Nephron (organoid): ENCODE measurements at regions not wholly inside any gene's neighbourhood (a gene's known extent, or its start where the extent isn't known, plus 50 kb on each side); places are given as distances from the start of the nearest gene placed in this dataset.

ENCODE experiments used
- H3K27ac Mint-ChIP-seq, 3 experiments: 2 replicates each; pipeline ENCODE4 v1.8.0; 2020; ENCODE audit warnings: mixed read lengths in 3 of 3, mild to moderate bottlenecking in 2 of 3, moderate library complexity in 1 of 3
- H3K27me3 Mint-ChIP-seq: 2 replicates; pipeline ENCODE4 v1.8.0; 2021; ENCODE audit warnings: low read depth, mild to moderate bottlenecking, moderate library complexity, mixed read lengths
- H3K36me3 Mint-ChIP-seq: 2 replicates; pipeline ENCODE4 v1.8.0; 2020; ENCODE audit warnings: low read depth, mixed read lengths
- H3K4me1 Mint-ChIP-seq: 2 replicates; pipeline ENCODE4 v1.8.0; 2020; ENCODE audit warnings: mixed read lengths
- H3K4me3 Mint-ChIP-seq, 3 experiments: 2 replicates each; pipeline ENCODE4 v1.8.0; 2020; ENCODE audit warnings: mild to moderate bottlenecking in 3 of 3, mixed read lengths in 3 of 3, moderate library complexity in 2 of 3
- H3K9me3 Mint-ChIP-seq: 2 replicates; pipeline ENCODE4 v1.8.0; 2020; ENCODE audit warnings: mixed read lengths
- CTCF ChIP-seq, 3 experiments: fragments of 200-600 bp; sonication (generic); IDR thresholded peaks; one replicate each; pipeline ENCODE4 v1.5.0; 2021; ENCODE audit warnings: antibody characterized with exemption in 3 of 3; ENCODE audit not compliant: unreplicated experiment in 3 of 3

DNA sequence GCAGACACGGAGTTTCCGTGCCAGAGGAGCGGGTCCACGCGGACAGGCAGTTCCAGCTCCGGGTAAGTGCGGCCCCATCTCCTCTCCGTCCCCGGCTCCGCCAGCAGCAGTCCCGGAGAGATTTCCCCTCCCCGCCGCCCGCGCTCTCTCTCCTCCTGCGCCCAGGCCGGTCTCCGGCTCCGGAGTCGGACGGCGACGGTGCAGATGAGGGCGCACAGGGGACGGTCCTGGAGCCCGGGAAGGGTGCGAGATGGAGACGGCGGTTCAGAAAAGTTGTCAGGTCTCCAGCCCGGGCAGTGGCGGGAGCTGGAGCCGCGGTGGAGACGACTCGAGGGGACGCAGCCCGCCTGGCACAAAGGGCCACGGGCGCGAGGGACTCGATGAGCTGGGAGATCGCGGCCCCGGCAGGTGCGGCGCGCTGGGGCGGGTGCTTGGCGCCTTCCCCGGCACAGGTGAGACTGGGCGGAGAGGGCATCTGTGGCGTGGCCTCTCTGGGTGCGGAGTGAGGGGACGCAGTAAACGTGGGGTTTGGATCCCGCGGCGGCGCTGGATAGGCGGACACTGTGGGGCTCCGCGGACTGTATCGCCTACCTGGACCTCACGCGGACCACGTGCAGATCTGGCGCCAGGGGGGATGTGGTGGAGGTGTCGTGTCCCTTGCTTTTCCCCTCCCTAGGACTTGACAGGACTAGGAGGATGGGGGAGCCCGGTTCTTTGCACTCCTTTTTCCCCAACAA lies 1540.3 kb upstream of the TMEM132C start:
- no peak for TF ChIP-seq CTCF (IDR thresholded peaks at IDR 0.05; ENCODE audit: unreplicated experiment in 3 of 3)
- Mint-ChIP-seq H3K36me3 (peaks cover 9% of the 10 kb centered on the region), H3K9me3 (peaks cover 21% of the 10 kb centered on the region), H3K4me3 (no peak overlapping the region), H3K4me1 (no peaks in the 10 kb centered on the region), H3K27me3 (peaks cover 89% of the 10 kb centered on the region), H3K27ac (no peak overlapping the region)

GRCh38 chr12:126727218-126728075 lies 1539.5 kb upstream of the TMEM132C start:
- Mint-ChIP-seq H3K9me3 (peaks cover 21% of the 10 kb centered on the region), H3K4me3 (no peak overlapping the region), H3K27ac (no peak overlapping the region), H3K36me3 (peaks cover 9% of the 10 kb centered on the region), H3K4me1 (no peaks in the 10 kb centered on the region), H3K27me3 (peaks cover 93% of the 10 kb centered on the region)
- no peak for TF ChIP-seq CTCF (IDR thresholded peaks at IDR 0.05; ENCODE audit: unreplicated experiment in 3 of 3)

- peaks cover 47% of the 10 kb centered on the region for H3K27me3 Mint-ChIP-seq
- no peaks in the 10 kb centered on the region for H3K36me3 Mint-ChIP-seq
- no peak for TF ChIP-seq CTCF (IDR thresholded peaks at IDR 0.05; ENCODE audit: unreplicated experiment in 3 of 3)
- H3K4me1 Mint-ChIP-seq = no peaks in the 10 kb centered on the region
- H3K9me3 Mint-ChIP-seq = no peaks in the 10 kb centered on the region
- no peak overlapping the region for H3K27ac Mint-ChIP-seq
- H3K4me3 Mint-ChIP-seq = no peak overlapping the region
These were observed 1532.7 kb upstream of the TMEM132C start for GRCh38 chr12:126734296-126734695.

- Mint-ChIP-seq H3K36me3 (no peaks in the 10 kb centered on the region), H3K9me3 (no peaks in the 10 kb centered on the region), H3K4me1 (no peaks in the 10 kb centered on the region), H3K4me3 (no peak overlapping the region), H3K27ac (no peak overlapping the region), H3K27me3 (peaks cover 42% of the 10 kb centered on the region)
- no peak for TF ChIP-seq CTCF (IDR thresholded peaks at IDR 0.05; ENCODE audit: unreplicated experiment in 3 of 3)
These were observed 1532.3 kb upstream of the TMEM132C start for GRCh38 chr12:126734710-126735109.

DNA sequence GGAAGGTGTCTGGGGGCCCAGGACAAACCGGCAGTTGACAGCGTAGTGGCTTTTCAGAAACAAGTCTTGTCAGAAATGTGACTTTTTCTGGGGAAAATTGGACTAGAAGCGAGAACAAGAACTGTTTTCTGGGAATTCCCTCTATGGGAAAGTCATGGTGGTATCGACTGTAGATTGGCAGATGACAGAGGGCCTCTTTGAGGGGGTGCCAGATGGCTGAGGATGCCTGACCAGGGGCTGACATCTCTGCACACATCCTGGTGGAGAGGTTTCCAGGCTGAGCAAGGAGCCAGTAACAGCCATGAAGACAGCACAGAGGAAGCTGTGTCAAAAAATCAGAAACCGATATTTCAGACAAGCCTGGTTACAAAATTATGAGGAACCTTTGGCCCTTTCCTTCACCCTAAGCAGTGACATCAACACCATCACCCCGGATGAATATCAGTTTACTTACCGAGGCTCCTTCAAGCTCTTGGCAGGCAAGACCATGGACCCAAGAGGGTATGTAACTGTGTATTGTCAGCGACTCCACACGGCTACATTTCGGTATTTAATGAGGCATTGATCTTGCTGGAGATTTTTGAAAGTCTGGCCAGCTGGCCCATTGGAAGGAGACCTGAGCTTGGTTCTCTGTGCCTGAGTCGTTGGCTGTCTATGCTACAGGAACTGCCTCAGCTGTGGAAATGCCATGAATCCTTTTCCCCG lies 1525.3 kb upstream of the TMEM132C start:
- Mint-ChIP-seq H3K9me3 (no peaks in the 10 kb centered on the region), H3K27me3 (peaks cover 7% of the 10 kb centered on the region)
- no peak for TF ChIP-seq CTCF (IDR thresholded peaks at IDR 0.05; ENCODE audit: unreplicated experiment in 3 of 3)

More for the DNA sequence above, 1525.3 kb upstream of the TMEM132C start:
- no peaks in the 10 kb centered on the region for H3K4me1 Mint-ChIP-seq
- no peak overlapping the region for H3K4me3 Mint-ChIP-seq
- no peaks in the 10 kb centered on the region for H3K36me3 Mint-ChIP-seq
- H3K27ac Mint-ChIP-seq = peak overlapping the region in 1 of 3 experiments; percentile 14
